GM19239 (cell line): ENCODE measurements at regions not wholly inside any gene's neighbourhood (a gene's known extent, or its start where the extent isn't known, plus 50 kb on each side); places are given as distances from the start of the nearest gene placed in this dataset.

Experiments used
- DNase-seq: peaks from one replicate; pipeline ENCODE4 v3.0.0; 2011; ENCODE audit warnings: low spot score; ENCODE audit not compliant: insufficient read length
- FAIRE-seq: peaks from 2 replicates; lab custom pipeline; 2011; peaks lifted over from hg19 to GRCh38; lab: Jason Lieb, UNC

- FAIRE-seq (no peak), DNase-seq (no peak)
These were observed 66.8 kb upstream of the UBE2E1 start for GRCh38 chr3:23738944-23739343.

DNA sequence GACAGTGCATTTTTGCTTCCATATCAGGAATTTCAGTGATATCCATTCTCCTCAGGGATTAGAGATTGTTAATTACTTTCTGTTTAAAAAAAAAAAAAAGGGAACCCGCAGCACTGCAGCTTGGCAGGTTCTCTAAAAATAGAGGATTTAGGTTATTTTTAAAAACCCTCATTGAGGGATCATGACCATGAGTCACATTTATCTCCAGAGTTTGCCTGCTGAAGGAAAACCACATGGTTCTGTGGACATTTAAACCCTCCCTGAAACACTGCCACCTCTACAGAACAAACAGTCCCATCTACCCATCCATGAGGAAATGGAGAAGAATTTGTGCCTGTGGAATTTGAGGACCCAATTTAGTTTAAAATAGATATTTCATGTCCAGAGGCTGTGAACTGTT is 66.2 kb upstream of the UBE2E1 start:
- FAIRE-seq: no peak
- DNase-seq: no peak

- DNase-seq: no peak
- FAIRE-seq: peak; percentile 82
These were observed 65.2 kb upstream of the UBE2E1 start for GRCh38 chr3:23740517-23740965.

DNA sequence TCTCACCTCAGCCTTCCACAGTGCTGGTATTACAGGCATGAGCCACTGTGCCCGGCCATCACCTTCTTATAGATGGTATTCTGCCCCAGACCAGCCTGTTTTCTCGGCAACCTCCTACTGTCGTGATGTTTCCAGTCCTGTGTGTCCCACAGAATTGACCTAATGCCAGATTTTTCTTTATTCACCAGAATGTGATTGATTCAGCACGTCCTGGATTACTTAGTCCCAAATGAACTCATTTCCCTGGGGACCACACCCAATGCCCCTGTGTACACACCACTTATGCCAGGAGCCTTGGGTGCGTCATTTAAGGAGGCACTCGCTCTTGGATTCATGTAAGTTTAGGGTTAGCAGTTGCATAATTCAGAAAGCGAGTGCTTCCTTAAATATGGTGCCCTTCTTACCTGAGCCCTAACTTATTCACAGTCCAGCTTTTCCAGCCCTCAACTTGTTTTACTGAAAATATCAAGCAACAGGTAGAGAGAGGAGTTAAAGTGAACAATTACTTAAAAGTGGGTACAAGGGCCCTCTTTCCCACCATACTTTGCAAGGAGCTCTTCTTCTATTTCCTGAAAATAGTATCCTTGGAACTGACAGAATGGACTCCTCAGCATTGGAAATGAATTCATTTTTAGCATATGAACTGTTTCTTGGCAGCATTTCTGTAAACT is 64.6 kb upstream of the UBE2E1 start:
- DNase-seq: no peak
- no peak for FAIRE-seq

- DNase-seq (no peak), FAIRE-seq (no peak)
These were observed 62.5 kb upstream of the UBE2E1 start for GRCh38 chr3:23743141-23743784.

DNA sequence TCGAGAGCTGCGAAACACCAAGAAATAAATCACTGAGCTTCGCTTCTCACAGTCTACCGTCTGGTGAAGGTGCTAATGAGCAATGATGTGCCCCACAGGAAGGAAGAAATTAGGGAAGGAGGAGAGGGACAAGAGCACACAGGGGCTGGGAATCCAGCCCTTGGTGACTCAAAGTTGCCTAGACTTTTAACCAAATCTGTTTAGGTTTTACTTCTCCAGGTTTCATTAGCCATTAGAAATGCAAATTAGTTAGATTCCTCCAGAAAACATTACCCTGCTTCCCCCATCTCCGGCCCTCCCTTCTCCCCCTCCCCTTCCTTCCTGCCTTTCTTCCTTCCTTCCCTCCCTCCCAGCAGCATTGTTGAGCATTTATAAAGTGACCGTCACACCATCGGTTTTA is 59.3 kb upstream of the UBE2E1 start:
- no peak for FAIRE-seq

DNA sequence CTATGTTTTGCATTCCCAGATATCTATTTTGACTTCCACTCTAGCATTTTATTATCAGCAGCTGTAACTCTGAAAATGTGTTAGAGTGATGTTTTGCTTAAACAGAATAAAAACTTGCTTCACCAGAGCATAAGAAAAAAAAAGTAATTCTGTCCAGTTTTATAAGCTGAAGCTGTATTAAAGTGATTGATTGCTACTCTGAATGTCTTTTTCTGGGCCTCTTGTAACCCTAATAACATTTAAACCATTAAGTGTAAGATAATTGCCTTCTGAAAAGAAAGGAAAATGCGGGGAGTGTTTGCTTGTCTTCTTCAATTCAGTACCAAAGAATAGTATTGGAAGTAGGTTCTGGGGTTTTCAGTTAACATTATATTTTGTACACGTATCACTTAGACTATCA is 57.9 kb upstream of the UBE2E1 start:
- FAIRE-seq (no peak), DNase-seq (no peak)

More for the DNA sequence above, 59.3 kb upstream of the UBE2E1 start:
- no peak for DNase-seq

- DNase-seq: no peak
- FAIRE-seq: no peak
These were observed 57.2 kb upstream of the UBE2E1 start for GRCh38 chr3:23748398-23749110.

GRCh38 chr3:23749609-23750008 is 56.1 kb upstream of the UBE2E1 start:
- FAIRE-seq (no peak), DNase-seq (no peak)

DNA sequence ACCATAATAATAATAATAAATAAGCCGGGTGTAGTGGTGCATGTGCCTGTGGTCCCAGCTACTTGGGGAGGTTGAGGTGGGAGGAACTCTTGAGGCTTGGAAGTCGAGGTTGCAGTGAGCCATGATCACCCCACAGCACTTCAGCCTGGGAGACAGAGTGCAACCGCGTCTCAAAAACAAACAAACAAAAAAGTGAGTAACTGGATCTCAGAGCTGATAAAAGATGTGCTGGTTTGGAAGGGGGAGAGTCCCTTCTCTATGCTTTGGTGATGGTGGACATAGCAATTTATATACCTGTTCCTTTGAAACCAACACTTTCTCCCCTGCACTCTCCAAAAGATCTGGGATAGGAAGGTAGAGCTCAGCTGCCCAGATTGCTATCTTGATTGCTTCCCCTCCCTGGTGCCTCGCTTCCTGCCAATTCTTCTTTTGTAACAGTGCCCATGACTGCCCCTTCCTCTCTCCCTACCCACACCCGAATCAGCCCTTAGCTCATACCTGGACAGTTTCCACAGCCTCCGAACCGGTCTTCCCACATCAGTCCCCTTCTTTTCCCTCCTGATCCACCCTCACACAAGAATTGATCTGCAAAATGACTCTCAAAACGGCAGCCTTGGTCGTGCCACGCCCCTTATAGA is 55.1 kb upstream of the UBE2E1 start:
- DNase-seq: no peak
- no peak for FAIRE-seq

DNA sequence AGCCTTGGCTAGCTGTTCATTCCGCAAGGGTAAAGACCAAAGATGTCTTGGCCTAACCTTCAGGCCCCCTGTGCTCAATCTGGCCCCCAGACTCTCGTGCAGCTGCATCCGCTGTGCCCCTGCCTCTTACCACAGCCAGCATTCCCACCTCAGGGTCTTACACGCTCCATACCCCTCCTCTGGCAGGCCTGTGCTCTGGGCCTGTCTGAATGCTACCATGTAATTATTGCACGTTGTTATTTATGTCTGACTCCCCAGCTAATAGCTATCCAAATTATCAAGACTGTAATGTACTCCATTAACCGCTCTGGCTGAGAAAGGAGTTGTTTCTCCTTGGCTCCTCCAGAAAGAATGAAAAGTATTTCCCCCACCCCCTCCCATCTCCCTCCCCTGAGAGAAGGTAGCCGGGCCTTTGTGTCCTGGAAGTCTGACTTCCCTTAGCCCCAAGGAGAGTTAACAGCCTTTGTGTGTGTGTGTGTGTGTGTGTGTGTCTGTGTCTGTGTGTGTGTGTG is 54.5 kb upstream of the UBE2E1 start:
- no peak for FAIRE-seq
- no peak for DNase-seq

DNA sequence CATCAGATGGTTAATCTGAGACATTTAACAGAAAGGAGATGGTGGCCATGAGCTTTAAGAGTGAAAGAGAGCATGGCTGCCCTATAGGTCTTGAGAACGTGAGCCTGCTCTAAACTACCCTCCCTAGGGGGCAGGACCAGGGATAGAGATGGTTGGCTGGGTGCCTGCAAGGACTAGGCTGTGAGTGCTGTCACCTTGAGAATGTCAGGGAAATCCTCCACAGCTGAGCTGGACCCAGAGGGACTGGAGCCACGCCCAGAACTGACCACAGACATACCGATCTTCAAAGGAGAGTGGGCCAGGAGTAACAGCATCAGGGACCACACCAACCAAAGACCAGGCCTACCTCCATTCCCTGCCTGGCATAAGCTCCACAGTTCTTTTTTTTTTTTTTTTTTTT is 53.6 kb upstream of the UBE2E1 start:
- FAIRE-seq (no peak), DNase-seq (no peak)

DNA sequence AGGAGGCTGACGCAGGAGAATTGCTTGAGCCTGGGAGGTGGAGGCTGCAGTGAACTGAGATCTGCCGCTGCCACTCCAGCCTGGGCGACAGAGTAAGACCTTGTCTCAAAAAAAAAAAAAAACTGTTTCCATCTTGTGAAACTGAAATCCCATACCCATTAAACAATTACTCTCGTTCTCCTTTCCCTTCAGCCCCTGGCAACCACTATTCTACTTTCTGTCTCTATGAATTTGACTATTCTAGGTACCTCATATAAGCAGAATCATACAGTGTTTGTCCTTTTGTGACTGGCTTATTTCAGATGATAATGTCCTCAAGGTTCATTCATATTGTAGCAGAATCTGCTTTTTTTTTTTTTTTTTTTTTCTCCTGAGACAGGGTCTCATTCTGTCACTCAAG is 51.5 kb upstream of the UBE2E1 start:
- no peak for FAIRE-seq
- no peak for DNase-seq
